GM21717 (cell line): ENCODE measurements at regions not wholly inside any gene's neighbourhood (a gene's known extent, or its start where the extent isn't known, plus 50 kb on each side); places are given as distances from the start of the nearest gene placed in this dataset.
"Not testable (repeated sequence)": the region's sequence is repeated elsewhere in the genome, so short reads cannot be mapped to it uniquely, and the experiment has no call there.

ENCODE experiments used
- ATAC-seq: cut with Tn5 transposase; IDR thresholded peaks from one replicate; pipeline ENCODE4 v1.9.1; 2021; ENCODE audit warnings: mild to moderate bottlenecking, moderate library complexity; ENCODE audit not compliant: unreplicated experiment

GRCh38 chr7:25727446-25727845, 424.6 kb upstream of the NFE2L3 start:
- ATAC-seq = no peak

- ATAC-seq = no peak
Observed at GRCh38 chr7:25727876-25728275, 424.1 kb upstream of the NFE2L3 start.

GRCh38 chr7:25731068-25731845, 420.7 kb upstream of the NFE2L3 start:
- no peak for ATAC-seq

- ATAC-seq = no peak
Observed at GRCh38 chr7:25731846-25732245, 420.2 kb upstream of the NFE2L3 start.

GRCh38 chr7:25732766-25733217, 419.2 kb upstream of the NFE2L3 start:
- no peak for ATAC-seq

- ATAC-seq = no peak
Observed at GRCh38 chr7:25735674-25736242, 416.2 kb upstream of the NFE2L3 start.

- no peak for ATAC-seq
Observed at GRCh38 chr7:25738528-25738927, 413.5 kb upstream of the NFE2L3 start.

- ATAC-seq = no peak
Observed at GRCh38 chr7:25739143-25739542, 412.9 kb upstream of the NFE2L3 start.

- no peak for ATAC-seq
Observed at GRCh38 chr7:25742316-25742715, 409.7 kb upstream of the NFE2L3 start.

GRCh38 chr7:25743670-25744451, 408.1 kb upstream of the NFE2L3 start:
- ATAC-seq = not testable (repeated sequence)

GRCh38 chr7:25750744-25751508, 401.1 kb upstream of the NFE2L3 start:
- no peak for ATAC-seq

GRCh38 chr7:25752154-25752553, 399.8 kb upstream of the NFE2L3 start:
- ATAC-seq = no peak

GRCh38 chr7:25752967-25753791, 398.8 kb upstream of the NFE2L3 start:
- no peak for ATAC-seq

GRCh38 chr7:25753837-25754236, 398.2 kb upstream of the NFE2L3 start:
- ATAC-seq = no peak

GRCh38 chr7:25754333-25754732, 397.7 kb upstream of the NFE2L3 start:
- ATAC-seq = no peak

GRCh38 chr7:25754751-25755150, 397.2 kb upstream of the NFE2L3 start:
- ATAC-seq = no peak

- no peak for ATAC-seq
Observed at GRCh38 chr7:25756601-25757000, 395.4 kb upstream of the NFE2L3 start.

- no peak for ATAC-seq
Observed at GRCh38 chr7:25758559-25758958, 393.4 kb upstream of the NFE2L3 start.

GRCh38 chr7:25759286-25759685, 392.7 kb upstream of the NFE2L3 start:
- no peak for ATAC-seq

GRCh38 chr7:25759748-25760147, 392.2 kb upstream of the NFE2L3 start:
- no peak for ATAC-seq
